GM19455 (cell line): ENCODE measurements at regions not wholly inside any gene's neighbourhood (a gene's known extent, or its start where the extent isn't known, plus 50 kb on each side); places are given as distances from the start of the nearest gene placed in this dataset.

Experiments used
- ATAC-seq: cut with Tn5 transposase; IDR thresholded peaks from one replicate; pipeline ENCODE4 v1.9.1; 2021; ENCODE audit not compliant: unreplicated experiment

DNA sequence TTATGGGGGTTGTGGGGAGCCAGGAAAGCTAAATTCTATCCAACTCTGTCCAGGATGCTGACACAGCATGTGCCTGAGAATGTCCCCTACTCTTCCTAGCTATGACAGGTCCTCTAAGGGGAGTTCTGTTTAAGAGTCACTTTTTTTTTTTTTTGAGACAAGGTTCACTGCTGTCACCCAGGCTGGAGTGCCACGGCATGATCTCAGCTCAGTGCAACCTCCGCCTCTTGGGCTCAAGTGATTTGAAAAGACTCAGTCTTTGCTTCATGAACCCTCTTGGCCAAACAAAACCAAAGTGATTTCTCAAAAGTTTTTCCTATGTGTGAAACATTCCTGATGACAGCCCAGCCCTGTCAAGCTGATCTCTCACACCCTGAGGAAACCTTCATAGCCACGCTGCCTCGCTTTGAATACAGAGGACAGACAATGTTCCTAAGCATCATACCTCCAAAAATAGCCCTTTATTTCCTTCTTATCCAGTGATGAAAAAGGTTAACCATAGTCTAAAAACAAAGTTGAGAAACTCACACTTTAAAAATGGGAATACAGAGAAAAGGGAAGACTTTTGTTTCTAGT is 105.5 kb upstream of the PROK2 start:
- no peak for ATAC-seq

DNA sequence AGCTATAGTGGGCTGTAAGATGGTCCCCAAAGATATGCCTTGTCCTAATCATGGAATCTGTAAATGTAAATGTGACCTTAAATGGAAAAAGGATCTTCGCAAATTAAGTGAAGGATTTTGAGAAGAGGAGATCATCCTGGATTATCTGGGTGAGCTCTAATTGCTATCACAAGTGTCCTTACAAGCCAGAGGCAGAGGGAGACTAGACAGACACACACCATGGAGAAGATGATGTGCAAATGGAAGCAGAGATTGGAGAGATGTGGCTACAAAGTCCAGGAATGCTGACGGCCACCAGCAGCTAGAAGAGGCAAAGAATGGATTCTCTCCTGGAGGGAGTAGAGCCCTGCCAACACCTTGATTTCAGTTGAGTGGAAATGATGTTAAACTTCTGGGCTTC is 102.3 kb upstream of the PROK2 start:
- ATAC-seq = no peak

DNA sequence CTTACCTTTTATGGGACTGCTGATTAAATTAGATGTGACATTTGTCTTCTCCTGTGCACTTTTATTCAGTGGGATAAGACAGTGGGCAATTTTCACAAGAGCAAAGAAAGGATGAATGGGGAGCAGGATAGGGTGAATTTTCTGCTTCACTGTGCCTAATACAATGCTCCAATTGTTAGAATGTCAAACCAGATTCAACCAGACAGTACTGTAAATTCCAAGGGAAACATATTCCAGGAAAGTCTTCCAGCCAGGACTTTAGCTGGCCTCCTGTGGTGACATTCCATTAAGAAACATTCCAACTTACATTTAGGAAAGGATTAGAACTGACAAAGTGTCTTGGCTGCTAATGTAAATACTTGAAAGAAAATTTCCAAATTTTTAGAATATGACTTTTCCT is 100.1 kb upstream of the PROK2 start:
- ATAC-seq = no peak

DNA sequence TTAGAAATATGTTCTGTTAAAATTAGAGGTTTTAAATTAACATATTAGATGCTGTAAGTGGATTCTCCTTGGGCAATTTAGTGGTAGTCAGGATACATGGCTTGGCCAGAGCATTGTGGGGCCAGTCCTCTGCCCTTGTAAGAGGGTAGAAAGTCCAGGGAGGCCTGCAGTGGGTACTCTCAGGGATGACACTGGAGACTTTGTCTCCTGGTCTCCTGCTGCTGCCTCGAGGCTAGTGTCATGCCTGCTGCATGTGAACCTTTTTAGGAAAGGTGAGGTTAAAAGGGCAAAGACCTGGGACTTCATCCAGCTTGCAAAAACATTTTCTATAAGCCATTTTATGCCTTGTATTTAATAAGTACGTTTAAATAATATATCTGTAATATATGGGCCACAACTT is 96.8 kb upstream of the PROK2 start:
- no peak for ATAC-seq

DNA sequence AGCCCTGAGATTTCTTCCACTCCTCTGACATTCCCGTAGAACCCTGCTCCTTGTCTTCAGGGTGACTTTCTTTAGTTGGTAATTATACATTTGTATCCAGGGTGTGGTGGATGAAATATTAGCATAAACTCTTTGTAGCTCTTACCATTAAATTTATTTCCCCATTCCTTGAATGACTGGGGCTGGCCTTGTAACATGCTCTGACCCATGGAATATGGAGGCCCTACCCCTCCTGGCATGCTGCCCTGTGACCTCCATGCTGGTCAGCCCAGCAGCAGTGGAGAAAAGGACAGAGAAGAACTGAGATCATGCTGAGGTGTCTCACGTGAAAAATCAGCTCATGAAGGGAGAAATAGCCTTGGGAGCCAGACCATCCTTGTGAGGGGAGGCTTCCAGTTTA is 96.1 kb upstream of the PROK2 start:
- ATAC-seq = no peak

DNA sequence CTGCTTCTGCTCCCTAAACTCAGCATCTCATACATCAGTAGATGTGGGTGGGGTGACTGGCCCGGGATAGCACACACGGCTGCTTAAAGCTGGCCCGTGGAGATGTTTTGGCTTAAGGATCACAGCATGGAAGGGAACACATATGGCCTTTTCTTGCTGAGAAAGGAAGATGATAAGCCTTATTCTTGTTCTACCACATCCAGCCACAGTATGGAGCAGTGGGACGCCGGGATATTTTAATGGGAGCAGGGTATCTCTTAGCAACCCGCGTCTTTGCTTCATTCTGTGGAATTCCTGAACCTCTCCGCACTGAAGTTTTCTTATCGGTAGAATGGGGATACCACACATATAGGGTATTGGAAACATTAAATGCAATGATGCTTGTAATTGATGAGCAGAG is 94.1 kb upstream of the PROK2 start:
- no peak for ATAC-seq

DNA sequence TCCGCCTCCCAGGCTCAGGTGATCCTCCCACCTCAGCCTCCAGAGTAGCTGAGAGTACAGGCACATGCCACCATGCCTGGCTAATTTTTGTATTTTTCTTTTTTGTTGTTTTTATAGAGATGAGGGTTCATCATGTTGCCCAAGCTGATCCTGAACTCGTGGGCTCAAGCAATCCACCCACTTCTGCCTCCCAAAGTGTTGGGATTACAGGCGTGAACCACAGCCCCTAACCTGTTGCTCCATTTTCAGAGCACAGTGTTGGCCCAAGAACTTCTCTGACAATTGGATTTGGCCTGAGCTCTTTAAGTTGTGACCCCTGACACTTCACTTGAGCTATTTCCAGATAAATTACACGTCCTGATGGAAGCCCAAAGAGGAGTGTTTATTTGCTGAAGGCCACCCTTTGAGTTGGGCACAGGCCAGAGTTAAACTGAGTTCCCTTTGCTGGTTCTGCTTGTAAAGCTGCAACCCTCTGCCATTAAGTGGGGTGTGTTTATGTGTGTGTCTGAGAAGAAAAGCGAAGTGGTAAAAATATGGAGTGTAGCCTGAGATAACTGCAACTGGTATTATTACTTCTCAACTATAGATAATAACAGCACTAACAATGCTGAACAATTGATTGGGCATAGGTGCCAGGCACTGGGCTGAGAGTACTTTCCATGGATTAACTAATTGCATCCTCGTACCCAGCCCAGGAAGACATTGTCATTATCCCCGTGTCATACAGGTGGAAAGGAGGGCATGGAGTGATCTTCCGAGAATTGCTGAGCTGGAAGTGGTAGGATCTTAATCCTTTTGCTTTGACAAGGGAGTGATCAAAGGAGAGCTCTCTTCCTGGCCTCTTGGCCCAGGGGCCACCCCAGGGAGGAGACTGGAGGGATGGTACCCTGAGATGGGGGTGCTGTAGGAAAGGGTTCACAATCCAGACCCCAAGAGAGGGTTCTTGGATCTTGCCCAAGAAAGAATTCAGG is 91.5 kb upstream of the PROK2 start:
- ATAC-seq = no peak

DNA sequence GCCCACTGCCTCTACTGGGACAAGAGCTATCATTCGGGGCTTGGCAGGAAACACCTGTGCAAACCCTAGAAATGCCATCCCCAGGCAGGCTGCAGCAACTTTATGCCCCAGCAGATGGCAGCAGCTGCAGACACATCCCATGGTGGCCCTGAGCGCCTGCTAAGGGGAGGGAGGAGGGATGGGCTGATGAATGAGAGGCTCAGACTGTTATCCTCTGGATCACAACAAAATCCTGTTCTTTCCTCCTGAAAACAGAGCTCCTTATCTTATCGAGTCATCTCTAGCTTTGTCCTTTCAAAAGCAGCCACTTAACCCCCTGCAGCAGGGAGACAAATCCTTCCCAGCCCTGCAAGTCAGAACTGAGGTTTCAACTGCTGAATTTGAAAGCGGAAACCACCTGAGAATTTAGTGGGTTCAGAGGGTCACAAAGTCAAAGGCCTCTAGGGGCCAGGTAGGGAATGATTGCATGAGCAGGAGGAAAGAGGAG is 90.6 kb upstream of the PROK2 start:
- peak; percentile 90 for ATAC-seq

DNA sequence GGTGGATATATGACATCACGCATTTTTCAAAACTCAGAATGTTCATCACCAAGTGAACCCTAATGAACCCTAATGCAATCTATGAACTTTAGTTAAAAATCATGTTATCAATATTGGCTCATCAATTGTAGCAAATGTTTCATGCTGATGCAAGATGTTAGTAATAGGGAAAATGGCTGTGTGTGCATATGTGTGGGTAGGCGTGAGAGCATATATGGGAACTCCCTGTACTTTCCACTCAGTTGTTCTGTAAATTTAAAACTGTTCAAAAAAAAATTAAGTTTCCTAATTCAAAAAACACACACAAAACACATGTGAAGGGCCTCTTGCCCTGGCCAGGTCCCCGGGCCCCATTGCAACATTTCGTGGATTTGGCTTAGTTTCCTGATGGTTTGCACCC is 89.7 kb upstream of the PROK2 start:
- no peak for ATAC-seq

DNA sequence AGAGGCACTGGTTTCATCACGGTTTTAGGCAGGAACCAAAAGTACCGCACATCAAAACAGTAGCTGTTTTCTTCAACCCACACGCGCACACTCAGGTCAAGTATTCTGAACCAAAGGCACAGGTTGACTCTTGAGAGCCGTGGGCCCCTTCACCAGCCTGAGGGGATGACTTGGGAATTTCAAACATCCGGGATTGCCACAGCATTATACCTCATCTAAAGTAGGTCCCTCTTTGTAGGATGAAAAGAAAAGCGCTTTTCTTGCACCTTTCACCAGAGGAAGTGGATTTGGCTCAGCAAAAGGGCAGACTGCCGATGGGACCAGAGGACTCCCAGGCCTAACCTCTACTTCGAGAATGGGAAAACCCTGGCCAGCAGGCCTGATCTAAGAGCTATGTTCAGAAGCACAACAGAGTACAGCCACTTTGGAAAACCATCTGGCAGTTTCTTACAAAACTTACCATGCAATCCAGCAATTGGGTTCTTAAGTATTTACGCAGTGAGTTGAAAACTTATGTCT is 88.2 kb upstream of the PROK2 start:
- ATAC-seq = no peak

DNA sequence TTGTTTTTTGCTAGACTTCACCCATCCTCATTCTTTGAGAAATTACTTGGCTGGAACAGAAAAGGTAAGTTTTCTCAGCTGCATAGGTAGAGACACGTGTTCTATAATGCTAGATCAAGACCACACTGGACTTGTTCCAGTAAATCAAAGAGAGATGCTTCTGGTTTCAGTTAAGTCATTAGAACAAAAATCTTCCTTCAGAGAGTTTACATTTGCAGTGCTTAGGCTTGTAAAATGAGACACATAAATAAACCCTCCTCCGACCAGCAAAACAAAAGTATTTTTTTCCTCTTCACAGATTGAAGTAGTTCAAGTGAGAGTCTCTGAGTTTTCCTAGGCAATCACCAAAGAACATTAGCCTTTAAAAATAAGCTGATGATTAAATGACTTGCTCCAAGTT is 87.3 kb upstream of the PROK2 start:
- ATAC-seq = no peak

DNA sequence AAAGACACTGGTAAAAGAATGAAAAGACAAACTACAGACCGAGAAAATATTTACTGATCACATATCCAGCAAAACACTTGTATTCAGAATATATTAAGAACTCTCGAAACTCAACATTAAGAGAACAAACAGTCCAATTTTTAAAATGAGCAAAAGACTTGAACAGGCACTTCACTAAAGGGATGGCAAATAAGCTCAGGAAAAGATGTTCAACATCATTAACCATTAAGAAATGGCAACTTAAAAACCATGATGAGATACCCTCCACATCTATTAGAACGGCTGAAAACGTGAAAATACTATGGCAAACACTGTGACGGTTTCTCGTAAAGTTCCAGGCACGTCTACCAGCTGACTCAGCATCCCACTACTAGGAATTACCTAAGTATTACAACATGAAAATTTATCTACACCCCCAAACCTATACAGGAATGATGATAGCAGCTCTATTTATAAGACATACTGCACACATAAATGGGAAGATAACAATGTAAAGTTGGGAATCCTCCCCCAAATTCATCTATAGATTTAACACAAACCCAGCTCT is 86.1 kb upstream of the PROK2 start:
- ATAC-seq = no peak

DNA sequence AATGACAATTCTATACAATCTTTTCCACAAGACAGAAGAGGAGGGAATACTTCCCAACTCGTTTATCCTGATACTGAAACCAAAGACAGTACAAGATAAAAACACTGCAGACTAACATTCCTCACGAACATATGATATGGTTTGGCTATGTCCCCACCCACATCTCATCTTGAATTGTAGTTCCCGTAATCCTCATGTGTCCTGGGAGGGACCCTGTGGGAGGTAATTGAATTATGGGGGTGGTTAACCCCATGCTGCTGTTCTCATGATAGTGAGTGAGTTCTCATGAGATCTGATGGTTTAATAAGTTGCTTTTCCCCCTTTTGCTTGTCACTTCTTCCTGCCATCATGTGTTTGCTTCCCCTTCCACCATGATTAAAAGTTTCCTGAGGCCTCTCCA is 83.9 kb upstream of the PROK2 start:
- ATAC-seq = no peak

DNA sequence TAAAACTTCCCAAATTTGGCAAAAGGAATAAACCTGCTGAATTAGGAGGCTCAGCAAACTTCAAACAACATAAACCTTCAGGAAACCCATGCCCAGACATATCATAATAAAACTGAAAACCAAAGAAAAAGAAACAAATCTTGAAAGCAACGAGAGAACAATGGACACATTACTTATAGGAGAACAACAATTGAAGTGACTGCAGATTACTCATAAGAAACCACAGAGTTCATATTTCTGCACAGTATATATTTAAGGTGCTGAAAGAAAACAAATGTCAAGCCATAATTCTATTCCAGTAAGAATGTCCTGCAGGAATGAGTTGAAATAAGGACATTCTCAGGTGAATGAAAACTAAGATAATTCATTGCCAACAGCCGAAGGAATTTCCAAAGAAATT is 80.8 kb upstream of the PROK2 start:
- ATAC-seq = no peak

DNA sequence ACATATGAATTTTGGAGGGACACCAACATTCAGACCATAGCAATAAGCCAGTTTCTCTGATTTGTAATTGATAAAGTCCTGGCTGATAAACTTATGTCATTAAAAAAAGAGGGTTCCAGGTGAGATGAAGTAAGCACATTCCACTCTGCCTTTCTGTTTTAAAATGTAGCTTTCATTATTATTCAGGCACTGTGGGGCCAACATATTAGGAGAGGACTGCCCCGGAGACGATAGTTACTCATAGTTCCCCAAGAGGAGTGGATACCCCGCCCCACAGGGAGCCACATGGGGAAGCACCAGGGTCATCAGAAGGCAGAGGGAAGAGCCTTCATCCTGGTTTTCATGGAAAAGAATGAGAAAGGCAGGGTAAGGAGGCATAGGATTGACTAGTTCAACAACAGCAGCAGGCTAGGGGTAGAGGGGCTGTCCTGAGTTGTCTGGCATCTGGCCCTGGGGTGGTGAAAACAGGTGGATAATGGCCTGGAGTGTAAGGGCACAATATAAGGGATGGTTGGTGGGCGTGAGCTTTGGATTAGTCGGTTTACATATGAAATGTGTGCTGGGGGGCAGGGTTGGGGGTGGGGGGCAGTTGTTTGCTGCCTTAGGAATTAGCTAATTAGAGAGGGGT is 78.7 kb upstream of the PROK2 start:
- ATAC-seq = no peak

DNA sequence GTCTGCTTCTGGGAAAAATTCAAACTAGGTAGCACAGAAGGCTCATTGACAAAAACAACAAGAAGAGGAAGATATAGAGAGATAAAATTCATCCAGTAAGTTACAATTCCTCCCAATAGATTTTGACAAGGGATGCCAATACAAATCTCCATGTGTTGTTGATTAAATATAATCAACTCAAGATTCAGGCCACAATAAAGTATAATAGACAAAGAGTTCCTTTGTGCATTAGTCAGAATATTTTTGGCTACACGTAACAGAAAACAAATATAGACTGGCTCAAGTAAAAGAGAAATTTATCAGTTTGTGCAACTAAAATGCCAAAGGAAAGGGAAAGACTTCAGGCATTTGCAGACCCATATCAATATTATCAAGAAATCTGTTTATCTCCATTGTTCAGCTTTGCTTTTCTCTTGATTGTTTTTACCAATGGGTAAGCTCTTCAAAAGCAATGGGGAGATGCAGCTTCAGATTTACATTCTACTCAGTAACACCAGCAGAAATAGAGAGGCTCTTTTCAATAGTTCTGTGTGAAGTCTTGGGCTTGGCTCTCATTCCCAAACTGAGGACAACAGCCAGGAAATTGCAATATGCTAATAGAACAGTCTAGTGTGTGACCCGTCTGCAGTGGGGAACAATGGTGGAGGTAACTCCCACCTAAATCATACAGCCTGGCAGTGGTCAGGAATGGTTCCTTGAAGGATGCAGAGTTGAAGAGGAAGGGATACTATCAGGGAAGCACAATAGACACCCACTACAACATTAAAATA is 77.6 kb upstream of the PROK2 start:
- no peak for ATAC-seq

DNA sequence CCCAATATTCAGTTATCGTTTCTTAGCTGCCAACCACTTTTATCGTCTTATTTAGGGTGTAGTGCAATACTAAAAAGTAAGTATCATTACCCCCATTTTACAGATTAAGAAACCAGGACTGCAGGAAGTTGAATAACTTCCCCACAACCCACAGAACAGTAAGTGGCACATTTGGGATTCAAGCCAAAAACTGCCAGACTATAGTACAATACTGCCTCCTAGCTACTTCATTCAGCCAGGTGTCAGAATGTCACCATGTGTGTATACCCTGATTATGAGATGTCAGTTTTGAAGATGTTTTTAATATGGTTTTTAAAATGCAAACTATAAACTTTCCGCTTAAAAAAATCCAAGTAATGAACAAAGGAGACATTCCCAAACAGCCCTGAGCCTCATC is 74.2 kb upstream of the PROK2 start:
- ATAC-seq = no peak

DNA sequence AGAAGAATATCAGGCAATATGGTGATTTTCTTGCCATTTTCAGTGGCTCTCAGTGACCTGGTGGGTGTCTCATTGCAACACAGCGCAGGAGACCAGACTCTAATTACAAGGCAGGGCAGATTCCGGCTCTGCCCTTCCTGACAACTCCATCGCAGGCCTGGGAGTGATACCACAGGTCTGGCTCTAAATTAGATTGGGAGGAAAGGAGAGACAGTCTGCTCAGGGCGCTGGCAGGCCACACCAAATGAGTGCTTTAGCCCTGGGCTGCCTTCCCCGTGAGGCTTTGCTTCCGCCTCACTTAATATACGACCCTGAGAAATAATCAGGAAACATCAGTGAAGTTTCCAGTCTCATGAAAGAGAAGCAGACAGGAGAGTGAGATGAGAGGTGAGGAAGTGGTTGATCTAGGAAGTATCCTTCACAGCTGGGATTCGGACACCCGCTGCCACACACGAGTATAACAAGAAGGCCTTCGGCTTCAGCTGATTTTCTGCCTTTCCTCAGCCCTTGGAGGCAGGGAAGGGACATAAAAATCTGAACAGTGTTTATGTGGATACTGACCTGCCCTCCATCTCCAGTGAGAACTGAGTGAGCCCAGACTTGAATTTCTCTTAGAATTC is 73.7 kb upstream of the PROK2 start:
- ATAC-seq = no peak

DNA sequence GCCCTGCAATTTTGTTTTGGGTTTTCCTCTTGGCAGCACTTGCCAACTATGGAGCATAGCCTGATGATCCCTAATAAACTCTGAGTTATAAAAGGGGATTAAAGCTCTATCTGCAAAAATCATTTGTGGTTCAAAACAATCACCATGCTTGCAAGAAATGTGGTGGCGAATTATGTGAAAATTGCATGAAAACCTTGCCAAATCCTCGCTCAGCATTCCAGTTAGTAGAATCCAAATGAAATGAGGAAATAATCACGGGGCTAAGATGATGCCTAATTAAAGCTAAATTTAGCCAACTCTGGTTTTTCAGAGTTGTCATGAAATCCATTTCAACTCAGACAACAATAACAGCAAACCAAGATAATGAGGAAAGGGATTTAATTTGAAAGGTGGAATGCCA is 73.0 kb upstream of the PROK2 start:
- no peak for ATAC-seq

DNA sequence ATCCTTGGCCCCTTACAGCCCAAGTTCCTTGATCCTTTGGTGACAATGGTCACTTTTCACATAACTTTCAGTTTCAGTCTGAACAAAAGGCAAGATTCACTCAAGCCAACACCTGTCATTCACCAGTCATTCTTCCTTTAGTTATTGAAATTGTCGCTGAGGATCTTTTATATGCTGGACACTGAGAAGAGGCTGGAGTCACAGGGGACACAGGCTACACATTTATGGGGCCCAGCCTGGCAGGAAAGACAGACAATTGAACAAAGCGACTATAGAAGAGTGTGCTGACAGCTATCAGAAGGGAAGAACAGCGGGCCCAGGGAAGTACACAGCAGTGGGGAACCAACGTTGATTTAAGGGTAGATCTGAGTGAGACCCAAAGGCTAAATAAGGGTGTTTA is 69.8 kb upstream of the PROK2 start:
- ATAC-seq = no peak
